ENCODE measurements at regions not wholly inside any gene's neighbourhood (a gene's known extent, or its start where the extent isn't known, plus 50 kb on each side); places are given as distances from the start of the nearest gene placed in this dataset.

DNA sequence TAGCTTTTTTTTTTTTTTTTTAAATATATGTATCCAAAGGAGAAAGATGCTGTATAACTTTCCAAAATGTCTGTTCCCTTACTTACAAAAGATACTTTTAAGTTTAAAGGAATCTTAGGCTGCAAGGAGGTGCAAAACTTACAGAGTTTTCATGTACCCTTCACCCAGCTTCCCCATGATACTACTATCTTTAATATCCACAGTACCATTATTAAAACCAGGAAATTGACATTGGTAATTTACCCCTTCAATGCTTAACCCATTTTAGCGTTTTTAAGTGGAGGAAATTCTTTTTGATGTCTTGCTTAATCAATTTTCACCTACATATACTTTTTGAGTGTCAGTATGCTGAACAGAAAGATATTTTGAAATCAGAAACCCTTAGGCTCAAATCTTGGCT is 310.9 kb downstream of the PRL start:
- TF ChIP-seq POLR2AphosphoS5 (IDR thresholded peaks at IDR 0.05; ENCODE audit: low read depth, low read length): no peak
- TF ChIP-seq, protein P1, sequence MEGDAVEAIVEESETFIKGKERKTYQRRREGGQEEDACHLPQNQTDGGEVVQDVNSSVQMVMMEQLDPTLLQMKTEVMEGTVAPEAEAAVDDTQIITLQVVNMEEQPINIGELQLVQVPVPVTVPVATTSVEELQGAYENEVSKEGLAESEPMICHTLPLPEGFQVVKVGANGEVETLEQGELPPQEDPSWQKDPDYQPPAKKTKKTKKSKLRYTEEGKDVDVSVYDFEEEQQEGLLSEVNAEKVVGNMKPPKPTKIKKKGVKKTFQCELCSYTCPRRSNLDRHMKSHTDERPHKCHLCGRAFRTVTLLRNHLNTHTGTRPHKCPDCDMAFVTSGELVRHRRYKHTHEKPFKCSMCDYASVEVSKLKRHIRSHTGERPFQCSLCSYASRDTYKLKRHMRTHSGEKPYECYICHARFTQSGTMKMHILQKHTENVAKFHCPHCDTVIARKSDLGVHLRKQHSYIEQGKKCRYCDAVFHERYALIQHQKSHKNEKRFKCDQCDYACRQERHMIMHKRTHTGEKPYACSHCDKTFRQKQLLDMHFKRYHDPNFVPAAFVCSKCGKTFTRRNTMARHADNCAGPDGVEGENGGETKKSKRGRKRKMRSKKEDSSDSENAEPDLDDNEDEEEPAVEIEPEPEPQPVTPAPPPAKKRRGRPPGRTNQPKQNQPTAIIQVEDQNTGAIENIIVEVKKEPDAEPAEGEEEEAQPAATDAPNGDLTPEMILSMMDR (IDR thresholded peaks at IDR 0.05): no peak
